Fibroblast of the aortic adventitia (primary cell): ENCODE measurements at regions not wholly inside any gene's neighbourhood (a gene's known extent, or its start where the extent isn't known, plus 50 kb on each side); places are given as distances from the start of the nearest gene placed in this dataset.
"Not testable (repeated sequence)": the region's sequence is repeated elsewhere in the genome, so short reads cannot be mapped to it uniquely, and the experiment has no call there.

Experiments
- DNase-seq: peaks from one replicate; pipeline ENCODE4 v3.0.0-alpha.2; 2010; ENCODE audit warnings: low read depth
- H3K4me3 ChIP-seq: 2 replicates; pipeline ENCODE4 v1.5.1; 2011; ENCODE audit warnings: low read depth, mild to moderate bottlenecking, control low read depth, low read length, moderate library complexity
- CTCF ChIP-seq: IDR thresholded peaks from 2 replicates; pipeline ENCODE4 v1.5.1; 2011; ENCODE audit warnings: mild to moderate bottlenecking, low read length, control low read depth, inconsistent platforms; ENCODE audit not compliant: insufficient read depth

GRCh38 chr18:79600596-79600995, 79.0 kb upstream of the CTDP1 start:
- no peak overlapping the region for H3K4me3 ChIP-seq
- no peak for DNase-seq
- TF ChIP-seq CTCF: no peak

GRCh38 chr18:79601234-79601633, 78.4 kb upstream of the CTDP1 start:
- no peak for TF ChIP-seq CTCF
- no peak for DNase-seq
- H3K4me3 ChIP-seq: no peak overlapping the region

GRCh38 chr18:79603321-79604204, 76.0 kb upstream of the CTDP1 start:
- H3K4me3 ChIP-seq: no peak overlapping the region
- no peak for DNase-seq
- no peak for TF ChIP-seq CTCF

GRCh38 chr18:79604205-79604912, 75.2 kb upstream of the CTDP1 start:
- no peak for TF ChIP-seq CTCF
- no peak overlapping the region for H3K4me3 ChIP-seq
- no peak for DNase-seq

- no peak overlapping the region for H3K4me3 ChIP-seq
- TF ChIP-seq CTCF: no peak
- no peak for DNase-seq
These were observed 74.4 kb upstream of the CTDP1 start for GRCh38 chr18:79604913-79605880.

GRCh38 chr18:79606071-79606470, 73.5 kb upstream of the CTDP1 start:
- not testable (repeated sequence) for DNase-seq

More at GRCh38 chr18:79606071-79606470, 73.5 kb upstream of the CTDP1 start:
- not testable (repeated sequence) for H3K4me3 ChIP-seq
